ENCODE measurements at regions not wholly inside any gene's neighbourhood (a gene's known extent, or its start where the extent isn't known, plus 50 kb on each side); places are given as distances from the start of the nearest gene placed in this dataset.

DNA sequence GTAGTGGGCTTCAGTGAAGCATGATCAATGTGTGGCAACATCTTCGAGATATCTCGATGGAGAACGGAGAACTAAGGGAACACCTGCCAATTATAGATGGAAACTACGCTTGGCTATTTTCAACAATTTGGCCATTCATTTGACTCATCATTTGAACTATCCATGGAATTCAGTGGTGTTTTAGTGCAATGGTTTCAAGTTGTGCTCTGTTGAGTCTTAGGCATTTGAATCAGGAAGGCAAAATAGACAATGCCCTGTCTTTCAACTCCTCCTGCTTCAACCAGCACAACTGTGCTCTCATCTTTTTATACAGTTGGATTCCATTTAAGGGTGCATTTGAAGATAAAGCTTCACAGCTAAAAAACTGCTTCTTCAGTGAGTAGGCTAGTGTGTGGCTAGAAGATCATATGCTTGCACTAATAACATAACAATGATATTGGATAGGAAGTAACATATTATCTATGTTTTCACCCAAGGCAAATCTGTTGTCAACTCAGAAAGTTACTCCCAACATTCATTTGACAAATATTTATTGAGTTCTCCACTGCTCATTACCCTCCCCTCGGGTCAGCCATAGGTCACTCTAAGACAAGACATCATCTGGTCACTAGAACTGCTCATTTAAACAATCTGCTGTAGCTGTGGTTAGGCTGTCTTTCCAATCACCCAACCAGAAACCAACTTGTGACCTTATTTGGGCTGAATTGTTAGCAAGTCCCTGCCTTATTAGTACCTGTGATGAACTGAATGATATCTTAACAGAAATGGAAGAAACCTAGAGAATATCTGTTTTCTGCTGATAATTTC lies 314.1 kb upstream of the SP4 start:
- intact Hi-C loops (cut with DNase I): no loop called here
- DNase-seq (ENCODE audit: missing footprints): no peak
- no peak for ATAC-seq

DNA sequence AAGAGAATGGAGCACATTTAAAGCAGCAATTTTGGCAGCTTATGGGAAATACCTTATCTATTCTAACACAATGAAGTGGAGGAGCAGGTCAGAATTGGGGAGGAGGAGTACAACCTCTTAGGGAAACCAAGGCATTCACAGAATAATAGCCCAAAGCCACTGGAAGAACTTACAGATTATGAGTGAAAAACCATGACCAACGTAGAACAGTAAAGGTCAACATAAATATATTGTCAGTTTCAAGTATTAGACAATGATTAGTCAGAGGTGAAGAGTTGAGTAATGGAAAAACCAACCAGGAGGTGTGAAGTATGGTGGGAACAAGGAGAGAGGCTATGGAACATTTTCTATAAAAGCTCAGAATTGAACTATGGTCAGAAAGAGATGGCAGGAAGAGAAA lies 304.3 kb upstream of the SP4 start:
- no peak for DNase-seq (ENCODE audit: missing footprints)
- ATAC-seq: no peak
- intact Hi-C loops (cut with DNase I): no loop called here

DNA sequence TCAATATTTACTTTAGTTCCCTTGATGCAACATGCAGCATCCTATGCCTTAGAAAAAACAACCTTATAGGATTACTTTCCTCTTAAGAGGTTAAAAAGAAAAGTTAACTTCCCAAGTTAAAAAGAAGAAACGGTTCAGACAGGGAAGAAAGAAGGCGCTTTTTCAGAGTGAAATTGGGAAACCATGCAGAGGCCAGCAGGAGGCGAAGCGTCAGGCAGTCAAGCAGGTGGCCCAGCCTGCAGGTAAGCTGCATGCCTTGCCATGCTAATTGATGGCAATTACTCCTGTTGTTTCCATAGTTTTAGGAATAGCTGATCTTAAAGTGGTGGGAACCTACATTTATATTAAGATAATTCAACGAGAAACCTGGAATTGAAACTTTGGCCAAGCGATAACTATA lies 302.6 kb upstream of the SP4 start:
- ATAC-seq: no peak
- intact Hi-C loops (cut with DNase I): no loop called here
- DNase-seq (ENCODE audit: missing footprints): no peak

DNA sequence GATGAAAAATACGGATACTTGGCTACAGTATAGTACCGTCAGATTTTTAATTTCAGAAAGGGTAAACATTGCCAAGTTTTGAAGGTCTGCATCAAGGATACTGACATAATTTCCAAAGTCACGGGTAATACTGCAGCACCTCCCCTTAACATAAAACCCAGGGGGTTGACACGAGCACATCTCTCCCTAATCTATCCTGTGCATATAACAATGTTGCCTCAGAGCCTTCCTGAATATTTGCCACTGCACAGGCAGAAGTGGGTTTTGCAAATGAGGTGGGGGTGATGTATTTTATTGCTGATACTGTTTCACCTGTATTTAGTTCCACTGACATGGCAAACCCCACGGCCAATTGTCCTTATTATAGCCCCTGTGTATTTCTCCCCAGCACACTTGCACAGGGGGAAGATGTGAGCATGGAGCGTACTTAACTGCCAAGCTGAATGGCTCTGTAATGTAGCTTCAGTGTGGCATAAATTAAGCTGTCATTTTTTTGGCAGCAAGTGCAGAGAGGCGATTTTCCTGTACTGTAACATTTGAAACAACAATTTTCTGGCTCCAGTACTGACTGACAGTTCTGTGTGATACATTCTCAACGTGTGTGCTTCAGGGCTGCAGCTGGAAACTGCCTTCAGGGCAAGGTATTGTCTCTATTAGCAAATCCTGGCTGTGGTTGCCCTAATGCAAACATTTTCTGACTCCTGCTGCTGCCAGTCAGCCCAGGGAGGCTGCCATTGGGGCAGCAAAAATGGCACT lies 299.6 kb upstream of the SP4 start:
- intact Hi-C loops (cut with DNase I): no loop called here
- DNase-seq (ENCODE audit: missing footprints): no peak
- peak; percentile 44 for ATAC-seq

DNA sequence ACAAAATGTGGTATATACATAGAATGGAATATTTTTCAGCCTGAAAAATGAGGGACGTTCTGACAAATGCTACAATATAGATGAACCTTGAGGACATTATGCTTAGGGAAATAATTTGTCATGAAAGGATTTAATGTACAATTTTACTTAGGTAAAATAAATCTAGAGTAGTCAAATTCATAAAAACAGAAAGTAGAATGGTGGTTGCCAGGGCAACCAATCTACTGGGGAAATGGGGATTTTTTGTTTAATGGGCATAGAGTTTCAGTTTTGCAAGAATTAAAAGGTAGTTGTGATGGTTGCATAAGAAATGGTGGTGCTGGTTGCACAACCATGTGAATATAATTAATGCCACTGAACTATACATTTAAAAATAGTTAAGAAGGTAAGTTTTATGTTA lies 296.0 kb upstream of the SP4 start:
- ATAC-seq (no peak), DNase-seq (ENCODE audit: missing footprints) (no peak)
- intact Hi-C loops (cut with DNase I): no loop called here

DNA sequence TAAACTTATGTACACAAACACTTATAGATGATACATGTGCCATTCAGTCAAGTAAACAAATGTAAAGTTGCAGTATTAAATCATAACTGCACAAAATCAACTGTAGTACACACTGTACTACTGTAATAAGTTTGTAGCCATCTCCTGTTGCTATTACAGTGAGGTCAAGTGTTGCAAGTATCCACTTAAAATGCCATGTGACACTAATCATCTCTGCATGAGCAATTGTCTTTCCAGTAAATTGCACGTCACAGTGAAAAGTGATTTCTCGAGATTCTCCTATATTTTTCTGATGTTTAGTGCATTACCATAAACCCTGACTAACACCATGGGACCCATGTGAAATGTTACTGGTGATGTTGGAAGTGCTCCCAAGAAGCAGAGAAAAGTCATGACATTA lies 293.3 kb upstream of the SP4 start:
- intact Hi-C loops (cut with DNase I): no loop called here
- ATAC-seq (no peak), DNase-seq (ENCODE audit: missing footprints) (no peak)

DNA sequence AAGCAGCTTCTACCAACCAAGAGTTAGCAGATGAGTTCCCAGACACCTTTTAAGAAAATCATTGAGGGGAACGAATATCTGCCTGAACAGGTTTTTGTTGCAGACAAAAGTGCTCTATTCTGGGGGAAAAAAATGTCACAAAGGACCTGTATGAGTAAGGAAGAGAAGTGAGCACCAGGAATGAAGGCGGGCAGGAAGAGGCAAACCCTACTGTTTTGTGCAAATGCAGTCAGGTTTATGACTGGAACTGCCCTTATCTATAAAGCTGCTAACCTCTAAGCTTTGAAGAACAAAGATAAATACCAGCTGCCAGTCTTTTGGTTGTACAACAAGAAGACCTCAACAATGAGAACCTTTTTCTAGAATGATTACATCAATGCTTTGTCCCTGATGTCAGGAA lies 292.4 kb upstream of the SP4 start:
- no peak for DNase-seq (ENCODE audit: missing footprints)
- ATAC-seq: no peak
- intact Hi-C loops (cut with DNase I): no loop called here

DNA sequence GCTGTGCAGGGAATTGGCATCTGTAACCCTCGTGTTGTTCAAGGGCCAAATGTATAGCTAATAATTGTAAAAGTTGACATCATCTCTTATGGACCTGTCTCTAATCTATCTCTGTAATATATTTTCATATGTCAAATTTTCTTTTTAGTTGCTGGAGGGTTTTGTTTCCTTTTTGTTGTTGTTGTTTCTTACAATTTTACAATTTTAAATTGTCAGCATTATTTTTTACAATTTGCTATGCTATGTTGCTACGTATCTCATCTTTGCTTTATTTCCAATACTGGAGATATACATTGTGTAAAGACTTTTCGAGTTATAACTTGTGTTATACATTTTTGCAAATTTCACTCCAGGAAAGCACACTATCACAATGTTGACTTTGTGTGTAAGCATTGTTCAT lies 290.2 kb upstream of the SP4 start:
- DNase-seq (ENCODE audit: missing footprints) (no peak), ATAC-seq (no peak)
- intact Hi-C loops (cut with DNase I): no loop called here

DNA sequence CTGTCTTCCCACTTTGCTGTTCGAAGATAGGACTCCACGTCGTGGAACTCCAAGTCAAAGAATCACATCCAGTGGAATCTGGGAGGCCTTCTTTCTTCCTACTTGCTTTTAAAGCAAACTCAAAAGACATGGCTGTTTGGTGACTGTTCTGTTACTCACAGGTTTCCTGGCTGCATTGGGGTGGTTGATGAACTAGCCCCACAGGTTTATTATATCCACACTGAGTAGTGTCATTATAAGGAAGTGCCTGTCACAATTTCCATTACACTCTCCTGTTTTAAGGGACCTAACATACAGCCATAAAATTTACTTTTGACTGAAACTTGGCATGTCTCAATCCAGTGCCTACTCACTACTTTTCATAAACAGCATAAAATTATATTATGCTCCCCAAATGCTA lies 287.3 kb upstream of the SP4 start:
- no peak for ATAC-seq
- intact Hi-C loops (cut with DNase I): no loop called here
- no peak for DNase-seq (ENCODE audit: missing footprints)

DNA sequence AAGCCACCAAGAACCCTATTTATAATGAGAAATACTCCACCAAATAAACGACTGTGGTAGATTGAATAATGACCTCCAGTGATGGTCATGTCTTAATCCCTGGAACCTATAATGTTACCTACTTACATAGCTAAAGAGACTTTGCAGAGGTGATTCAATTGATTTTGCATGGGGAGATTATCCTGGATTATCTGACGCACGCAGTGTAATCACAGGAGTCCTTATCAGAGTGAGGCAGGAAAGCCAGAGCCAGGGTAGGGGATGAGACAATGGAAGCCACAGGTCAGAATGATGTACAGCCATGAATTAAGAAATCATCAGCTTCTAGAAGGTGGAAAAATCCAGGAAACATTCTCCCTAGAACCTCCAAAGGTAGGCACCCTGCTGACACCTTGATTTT lies 286.4 kb upstream of the SP4 start:
- DNase-seq (ENCODE audit: missing footprints) (no peak), ATAC-seq (no peak)
- intact Hi-C loops (cut with DNase I): no loop called here

DNA sequence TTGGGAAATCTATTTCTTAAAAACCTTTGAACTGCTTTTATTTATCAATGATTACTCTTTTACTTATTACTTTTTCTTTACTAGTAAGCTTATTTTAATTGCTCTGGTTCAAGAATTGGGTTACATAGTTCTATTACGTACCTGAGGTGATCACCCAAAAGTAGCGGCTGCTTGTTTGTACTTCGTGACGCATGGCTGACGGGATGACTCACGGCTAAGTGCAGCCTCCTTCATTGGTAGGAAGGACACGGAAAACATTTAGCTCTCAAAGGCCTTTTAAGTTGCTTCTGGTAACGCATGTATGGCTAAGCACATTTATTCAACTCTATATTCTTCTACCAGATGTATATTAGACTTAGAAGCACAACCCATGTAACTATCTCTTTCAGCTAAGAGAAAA lies 285.8 kb upstream of the SP4 start:
- DNase-seq (ENCODE audit: missing footprints) (no peak), ATAC-seq (no peak)
- intact Hi-C loops (cut with DNase I): no loop called here

DNA sequence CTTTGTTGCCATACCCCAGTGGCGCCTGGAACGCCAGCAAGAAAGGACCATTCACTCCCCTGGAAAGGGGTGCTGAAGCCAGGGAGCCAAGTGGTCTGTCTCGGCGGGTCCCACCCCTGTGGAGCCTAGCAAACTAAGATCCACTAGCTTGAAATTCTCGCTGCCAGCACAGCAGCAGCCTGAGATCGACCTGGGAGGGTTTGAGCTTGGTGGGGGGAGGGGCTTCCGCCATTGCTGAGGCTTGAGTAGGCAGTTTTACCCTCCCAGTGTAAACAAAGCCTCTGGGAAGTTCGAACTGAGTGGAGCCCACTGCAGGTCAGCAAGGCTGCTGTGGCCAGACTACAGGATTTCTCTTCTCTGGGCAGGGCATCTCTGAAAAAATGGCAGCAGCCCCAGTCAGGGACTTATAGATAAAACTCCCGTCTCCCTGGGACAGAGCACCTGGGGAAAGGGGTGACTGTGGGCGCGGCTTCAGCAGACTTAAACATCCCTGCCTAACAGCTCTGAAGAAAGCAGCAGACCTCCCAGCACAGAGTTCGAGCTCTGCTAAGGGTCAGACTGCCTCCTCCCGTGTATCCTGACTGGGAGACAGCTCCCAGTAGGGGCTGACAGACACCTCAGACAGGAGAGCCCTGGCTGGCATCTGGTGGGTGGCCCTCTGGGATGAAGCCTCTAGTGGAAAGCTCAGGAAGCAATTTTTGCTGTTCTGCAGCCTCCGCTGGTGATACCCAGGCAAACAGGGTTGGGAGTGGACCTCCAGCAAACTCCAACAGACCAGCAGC lies 281.1 kb upstream of the SP4 start:
- DNase-seq (ENCODE audit: missing footprints): no peak
- ATAC-seq: no peak
- intact Hi-C loops (cut with DNase I): no loop called here

DNA sequence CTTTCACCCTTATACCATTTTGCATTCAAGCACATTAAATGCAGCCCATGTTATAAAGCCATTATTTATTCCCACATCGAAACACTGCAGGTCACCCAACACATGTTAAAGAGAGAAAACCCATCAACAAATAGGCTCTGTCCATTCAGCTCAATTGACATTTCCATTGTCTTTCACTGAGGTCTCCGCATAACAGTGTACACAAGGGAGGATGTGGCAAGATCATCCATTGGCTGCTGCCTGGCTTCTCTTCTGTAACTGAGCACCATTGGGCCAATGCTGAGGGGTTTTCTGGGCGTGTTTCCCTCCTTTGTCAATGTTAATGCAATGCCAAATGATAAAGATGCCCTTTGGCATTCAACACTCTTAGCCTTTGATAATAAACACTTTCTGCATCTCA lies 278.1 kb upstream of the SP4 start:
- DNase-seq (ENCODE audit: missing footprints): no peak
- intact Hi-C loops (cut with DNase I): no loop called here
- no peak for ATAC-seq

DNA sequence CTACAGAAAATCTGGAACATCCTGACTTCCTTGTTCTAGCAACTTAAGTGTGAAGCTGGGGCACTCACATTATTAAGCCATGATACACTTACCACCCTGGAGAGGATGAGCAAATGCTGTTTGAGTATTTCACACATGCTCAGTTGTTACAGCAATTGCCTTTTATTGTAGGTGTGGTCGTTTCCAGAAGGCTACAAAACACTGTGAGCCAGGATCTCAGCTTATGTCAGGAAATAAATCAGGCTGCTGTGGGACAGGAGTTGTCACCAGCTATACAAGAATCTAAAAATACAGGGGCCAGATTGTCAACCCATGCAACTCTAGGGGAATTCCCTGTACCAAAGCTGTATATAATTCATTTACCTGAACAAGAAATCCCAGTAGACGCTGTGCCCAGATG lies 273.3 kb upstream of the SP4 start:
- DNase-seq (ENCODE audit: missing footprints) (no peak), ATAC-seq (no peak)
- intact Hi-C loops (cut with DNase I): no loop called here

DNA sequence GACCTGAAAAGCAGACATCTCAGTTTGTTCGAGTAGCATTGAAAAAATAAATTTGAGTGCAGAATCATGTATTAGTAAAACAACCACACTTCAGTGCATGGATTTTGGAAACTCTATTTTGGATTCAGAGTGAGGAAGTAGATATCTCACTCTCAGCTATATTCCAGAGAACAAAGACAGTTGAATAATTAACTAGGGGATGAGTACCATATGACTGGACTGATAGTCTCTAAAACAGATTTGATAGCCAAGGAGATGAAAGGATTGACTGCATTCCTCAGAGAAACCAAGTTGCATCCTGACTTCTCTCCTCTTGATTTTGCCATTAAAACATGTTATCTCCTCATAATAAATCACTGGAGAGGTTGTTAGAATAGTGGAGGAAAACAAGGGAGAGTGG lies 268.4 kb upstream of the SP4 start:
- ATAC-seq (no peak), DNase-seq (ENCODE audit: missing footprints) (no peak)
- intact Hi-C loops (cut with DNase I): no loop called here

DNA sequence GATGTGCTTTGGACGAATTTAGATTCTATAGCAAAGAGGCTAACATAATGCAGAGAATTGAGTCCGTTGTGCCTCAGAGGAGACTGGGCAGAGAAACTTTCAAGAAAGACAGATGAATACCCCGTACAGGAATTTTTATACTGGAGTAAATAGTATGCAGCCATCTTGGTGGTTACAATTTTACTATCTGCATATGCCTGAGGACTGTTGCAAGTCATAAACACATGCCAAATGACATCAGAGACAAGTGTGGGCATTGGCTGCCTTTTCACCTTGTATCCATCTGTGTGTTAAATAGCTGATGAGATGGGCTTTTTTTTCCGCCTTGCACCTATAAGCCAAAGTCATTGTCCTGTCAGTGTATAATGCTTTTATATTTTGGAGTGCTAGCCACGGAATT lies 267.5 kb upstream of the SP4 start:
- intact Hi-C loops (cut with DNase I): no loop called here
- ATAC-seq (no peak), DNase-seq (ENCODE audit: missing footprints) (no peak)

DNA sequence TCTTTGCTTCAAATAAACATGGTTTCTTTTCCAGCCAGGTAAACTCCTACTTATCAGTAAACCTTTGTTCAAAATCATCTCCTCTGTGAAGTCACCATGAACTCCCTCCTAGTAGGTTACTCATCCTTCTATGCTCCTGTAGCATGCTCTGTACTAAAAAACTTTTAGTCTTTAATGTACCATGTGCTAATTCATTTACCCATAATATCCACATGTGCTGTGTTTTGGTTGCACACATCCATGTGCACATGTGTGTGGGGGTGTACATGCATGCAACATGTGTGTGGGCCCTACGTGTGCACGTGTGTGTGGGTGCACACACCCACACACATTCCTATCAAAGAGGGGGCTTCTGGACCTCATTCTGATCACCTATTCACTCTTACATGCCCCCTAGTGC lies 259.9 kb upstream of the SP4 start:
- intact Hi-C loops (cut with DNase I): no loop called here
- ATAC-seq: no peak
- no peak for DNase-seq (ENCODE audit: missing footprints)

DNA sequence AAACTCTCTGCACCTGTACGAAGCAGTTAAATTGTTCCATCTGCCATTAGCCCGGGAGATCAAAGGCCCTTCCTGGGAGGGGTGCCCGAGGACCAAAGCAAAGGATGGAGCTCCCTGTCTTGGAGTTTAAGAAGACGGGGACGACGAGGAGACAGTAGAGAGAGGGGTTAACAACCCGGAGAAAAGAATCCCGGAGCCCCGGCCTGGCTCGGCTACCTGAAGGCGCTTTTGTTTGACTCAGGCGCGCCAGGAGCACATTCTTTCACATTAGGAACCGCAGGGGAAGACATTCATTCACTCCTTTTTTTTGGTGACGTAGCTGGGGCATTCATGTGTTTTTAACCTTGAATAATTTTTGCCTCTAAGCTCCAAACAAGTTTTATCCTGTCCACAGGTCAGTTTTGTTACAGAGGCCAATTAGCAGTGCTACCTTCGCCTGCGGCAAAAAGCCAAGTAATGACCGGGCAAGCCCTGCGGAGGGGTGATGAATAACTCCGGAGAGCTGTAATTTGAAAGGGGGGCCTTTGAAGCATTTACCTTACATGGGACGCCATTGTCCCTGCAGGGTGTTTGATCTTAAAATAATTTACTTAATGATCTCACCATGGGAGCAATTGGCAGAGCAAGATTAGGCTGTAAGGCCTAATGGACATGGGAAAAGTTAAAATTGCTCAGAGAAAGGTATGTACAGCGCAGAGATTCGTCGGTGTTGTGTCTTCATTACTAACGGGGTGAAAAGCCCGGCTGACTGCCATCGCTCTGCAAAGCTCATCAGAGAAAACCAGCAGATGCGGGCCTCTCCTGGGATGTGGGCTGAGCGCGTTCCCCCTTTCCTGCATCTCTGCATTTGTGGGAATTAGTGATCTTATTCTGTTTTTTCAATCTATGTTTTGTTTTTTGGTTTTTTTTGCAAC lies 258.0 kb upstream of the SP4 start:
- intact Hi-C loops (cut with DNase I): no loop called here
- ATAC-seq: no peak
- no peak for DNase-seq (ENCODE audit: missing footprints)

DNA sequence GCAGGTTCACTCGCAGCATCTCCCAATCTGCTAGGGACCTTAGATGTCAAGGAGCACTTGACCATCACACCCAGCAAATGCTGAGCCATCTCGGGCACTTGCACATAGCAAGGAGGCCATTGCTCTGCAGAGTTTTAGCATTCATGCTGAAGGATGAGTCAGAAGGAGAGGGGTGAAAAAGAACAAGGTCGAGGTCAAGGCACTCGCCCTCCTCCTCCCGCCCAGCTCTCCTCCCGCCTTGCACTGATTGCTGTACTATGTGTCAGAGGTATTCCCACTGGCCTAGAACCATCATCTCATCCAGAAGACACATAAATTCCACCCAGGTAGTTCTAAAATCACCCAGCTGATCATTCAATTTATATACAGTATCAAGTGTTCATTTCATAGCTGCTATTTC lies 255.1 kb upstream of the SP4 start:
- DNase-seq (ENCODE audit: missing footprints) (no peak), ATAC-seq (no peak)
- intact Hi-C loops (cut with DNase I): no loop called here

Measured in Right ventricle myocardium inferior (tissue), 1 donor.